Midbrain (tissue), 1 donor: ENCODE measurements at regions not wholly inside any gene's neighbourhood (a gene's known extent, or its start where the extent isn't known, plus 50 kb on each side); places are given as distances from the start of the nearest gene placed in this dataset.
A peak's percentile ranks its signal among the peaks of the same experiment; 100 is the strongest.
"Not testable (repeated sequence)": the region's sequence is repeated elsewhere in the genome, so short reads cannot be mapped to it uniquely, and the experiment has no call there.

Experiments used
- DNase-seq: peaks from one replicate; lab custom pipeline; 2025; lab: John Stamatoyannopoulos, UW

DNA sequence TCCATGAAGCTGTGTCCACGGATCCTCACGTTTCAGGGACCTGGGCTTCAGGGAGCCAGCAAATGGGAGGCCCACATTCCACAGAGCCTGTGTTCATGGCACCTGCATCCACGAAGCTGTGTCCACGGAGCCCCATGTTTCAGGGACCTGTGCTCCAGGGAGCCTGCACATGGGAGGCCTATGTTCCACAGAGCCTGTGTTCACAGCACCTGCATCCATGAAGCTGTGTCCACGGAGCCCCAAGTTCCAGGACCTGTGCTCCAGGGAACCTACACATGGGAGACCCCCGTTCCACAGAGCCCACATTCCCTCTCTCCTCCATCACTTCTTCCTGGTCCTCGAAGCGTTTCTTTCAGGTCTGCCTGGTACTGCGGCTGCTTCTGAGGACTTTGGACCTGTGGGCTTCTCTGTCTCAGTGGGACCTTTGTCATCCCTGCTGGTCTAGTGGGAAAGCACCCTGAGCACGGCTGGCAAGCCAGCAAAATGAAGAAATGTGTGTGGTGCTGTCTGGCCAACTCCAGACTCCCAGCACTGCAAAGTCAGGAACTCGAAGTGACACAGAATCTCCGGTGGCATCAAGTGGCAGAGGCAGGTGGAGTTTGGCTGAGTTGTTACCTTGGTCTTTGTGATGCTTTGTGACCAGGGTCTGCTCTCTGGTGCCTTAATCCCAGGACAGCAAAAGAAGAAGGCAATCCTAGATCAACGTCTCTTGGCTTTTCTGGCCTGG is 245.9 kb downstream of the DLL1 start:
- DNase-seq, result no peak

- no peak for DNase-seq
These were observed 246.7 kb downstream of the DLL1 start for GRCh38 chr6:170043881-170044790.

DNA sequence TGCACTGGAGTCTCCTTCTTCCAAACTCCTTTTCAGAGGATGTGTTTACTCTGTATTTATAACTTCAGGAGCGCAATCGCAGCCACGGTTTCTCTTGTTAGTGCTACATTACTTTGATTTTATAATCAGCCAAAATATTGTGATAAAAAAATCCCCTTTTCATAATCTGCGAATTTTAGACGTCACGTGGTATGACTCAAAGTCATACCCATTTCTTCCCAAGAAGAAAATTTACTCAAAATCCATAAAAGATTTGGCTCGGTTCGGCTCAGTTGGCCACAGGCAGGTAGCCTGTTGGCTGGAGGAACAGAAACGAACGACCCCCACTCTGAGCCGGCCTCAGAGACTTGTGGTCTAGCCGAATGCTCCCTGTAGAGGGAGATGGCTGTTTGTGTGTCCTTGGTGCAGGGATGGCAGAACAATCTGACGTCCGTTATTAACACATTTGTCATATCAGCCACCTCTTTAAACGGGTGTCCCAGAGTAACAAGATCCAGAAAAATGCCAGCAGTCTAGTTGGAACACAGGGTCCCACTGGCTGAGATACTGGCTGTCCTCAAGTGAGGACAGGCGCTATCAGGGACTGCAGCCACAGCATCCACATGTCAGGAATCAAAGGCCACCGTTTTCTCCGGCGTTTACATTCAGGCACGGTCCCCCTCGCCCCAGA is 247.6 kb downstream of the DLL1 start:
- no peak for DNase-seq

GRCh38 chr6:170042596-170043118 is 248.2 kb downstream of the DLL1 start:
- DNase-seq, result no peak

GRCh38 chr6:170042123-170042522 is 248.8 kb downstream of the DLL1 start:
- no peak for DNase-seq

GRCh38 chr6:170041526-170041925 is 249.4 kb downstream of the DLL1 start:
- DNase-seq, result no peak

GRCh38 chr6:170040906-170041305 is 250.0 kb downstream of the DLL1 start:
- no peak for DNase-seq

DNA sequence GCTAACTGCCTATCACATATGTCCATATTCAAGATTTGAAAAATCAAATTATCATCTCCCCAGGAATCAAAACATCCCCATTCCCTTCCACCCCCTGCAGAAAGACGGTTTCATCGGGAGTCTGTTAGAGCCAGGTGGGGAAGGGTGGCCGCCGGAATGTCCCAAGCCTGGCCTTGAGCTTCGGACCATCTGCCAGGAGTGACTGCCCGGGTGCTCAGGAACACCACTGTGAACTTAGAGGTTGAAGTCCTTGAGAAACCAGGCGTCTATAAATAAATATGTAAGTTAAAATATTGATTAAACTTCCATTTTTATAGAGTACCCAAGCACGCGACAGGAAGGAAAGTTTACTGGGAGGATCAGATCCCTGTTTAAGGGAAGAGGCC is 250.8 kb downstream of the DLL1 start:
- no peak for DNase-seq

- DNase-seq, result no peak
These were observed 251.4 kb downstream of the DLL1 start for GRCh38 chr6:170039156-170040114.

DNA sequence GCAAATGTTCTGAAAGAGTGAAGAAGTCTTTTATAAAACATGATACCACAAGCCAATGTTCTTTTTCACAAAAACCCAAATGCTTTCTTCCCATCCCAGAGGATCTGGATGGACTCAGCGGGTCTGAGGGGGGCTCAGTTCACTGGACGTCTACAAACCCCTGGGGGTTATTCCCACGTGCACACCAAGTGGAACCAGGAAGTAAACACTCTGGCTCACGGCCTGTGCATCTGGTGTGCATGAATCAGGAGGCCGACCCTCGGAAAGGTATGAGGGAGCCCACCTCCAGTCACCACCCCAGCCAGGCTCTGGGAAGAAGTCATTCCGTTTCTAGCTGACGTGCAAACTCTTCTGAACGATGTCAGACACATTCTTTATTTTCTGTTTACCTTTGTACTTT is 252.2 kb downstream of the DLL1 start:
- no peak for DNase-seq

DNA sequence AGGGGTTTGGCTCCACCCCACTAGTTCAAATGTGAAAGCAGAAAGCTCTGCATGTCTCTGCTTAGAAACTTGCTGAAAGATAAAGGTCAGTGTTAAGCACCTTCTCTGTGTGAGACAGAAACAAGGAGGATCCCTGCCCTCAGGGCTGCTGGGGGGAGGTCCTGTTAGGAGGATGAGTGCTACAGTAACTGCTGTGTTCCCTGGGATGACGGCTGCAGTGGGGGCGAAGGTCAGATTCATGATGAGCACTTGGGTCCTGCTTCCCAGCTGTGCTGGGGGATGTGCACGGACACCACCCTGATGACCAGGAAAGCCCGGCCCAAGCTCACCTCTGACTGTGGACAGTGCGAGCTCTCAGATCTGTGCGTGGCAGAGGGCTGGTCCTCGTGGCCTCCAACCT is 252.6 kb downstream of the DLL1 start:
- no peak for DNase-seq

GRCh38 chr6:170037541-170038250 is 253.2 kb downstream of the DLL1 start:
- no peak for DNase-seq

GRCh38 chr6:170036916-170037315 is 254.0 kb downstream of the DLL1 start:
- no peak for DNase-seq

DNA sequence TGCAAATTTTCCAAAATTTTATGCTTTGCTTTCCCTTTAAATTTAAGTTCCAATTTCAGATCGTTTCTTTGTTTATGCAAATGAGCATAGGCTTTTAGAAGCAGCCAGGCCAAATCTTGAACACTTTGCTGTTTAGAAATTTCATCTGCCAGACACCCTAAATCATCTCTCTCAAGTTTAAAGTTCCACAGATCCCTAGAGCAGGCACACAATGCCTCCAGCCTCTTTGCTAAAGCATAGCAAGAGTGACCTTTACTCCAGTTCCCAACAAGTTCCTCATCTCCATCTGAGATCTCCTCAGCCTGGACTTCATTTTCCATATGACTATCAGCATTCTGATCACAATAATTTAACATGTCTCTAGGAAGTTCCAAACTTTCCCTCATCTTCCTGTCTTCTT is 254.5 kb downstream of the DLL1 start:
- not testable (repeated sequence) for DNase-seq

DNA sequence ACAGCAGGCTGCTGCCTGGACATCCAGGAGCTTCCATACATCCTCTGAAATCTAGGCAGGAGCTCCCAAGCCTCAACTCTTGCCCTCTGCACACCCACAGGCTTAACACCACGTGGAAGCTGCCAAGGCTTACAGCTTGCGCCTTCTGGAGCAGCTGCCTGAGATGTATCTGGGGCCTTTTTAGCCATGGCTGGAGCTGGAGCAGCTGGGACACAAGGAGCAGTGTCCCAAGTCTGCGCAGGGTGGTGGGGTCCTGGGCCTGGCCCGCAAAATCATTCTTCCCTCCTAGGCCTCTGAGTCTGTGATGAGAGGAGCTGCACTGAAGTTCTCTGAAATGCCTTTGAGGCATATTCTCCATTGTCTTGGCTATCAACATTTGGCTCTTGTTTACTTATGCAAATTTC is 255.0 kb downstream of the DLL1 start:
- no peak for DNase-seq

DNA sequence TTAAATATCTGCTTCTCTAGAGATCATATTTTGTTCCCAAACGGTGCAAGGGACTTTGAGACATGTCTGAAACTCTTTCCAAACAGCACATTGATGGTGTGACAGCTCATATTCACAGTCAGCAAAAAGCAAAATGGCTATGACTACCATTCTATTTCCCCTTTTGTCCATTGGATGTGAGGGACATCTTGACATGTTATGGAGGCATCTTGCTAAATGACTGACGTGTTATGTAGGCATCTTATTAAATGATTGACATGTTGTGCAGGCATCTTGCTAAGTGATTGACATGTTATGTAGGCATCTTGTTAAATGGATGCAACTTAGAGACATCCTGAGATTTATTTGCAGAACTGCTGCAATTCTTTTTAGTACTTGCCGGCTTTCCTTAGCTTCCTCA is 255.8 kb downstream of the DLL1 start:
- no peak for DNase-seq

- DNase-seq, result peak; percentile 33
These were observed 256.6 kb downstream of the DLL1 start for GRCh38 chr6:170034294-170034693.

GRCh38 chr6:170033666-170034065 is 257.2 kb downstream of the DLL1 start:
- DNase-seq, result no peak

- DNase-seq, result no peak
These were observed 258.1 kb downstream of the DLL1 start for GRCh38 chr6:170032706-170033309.

DNA sequence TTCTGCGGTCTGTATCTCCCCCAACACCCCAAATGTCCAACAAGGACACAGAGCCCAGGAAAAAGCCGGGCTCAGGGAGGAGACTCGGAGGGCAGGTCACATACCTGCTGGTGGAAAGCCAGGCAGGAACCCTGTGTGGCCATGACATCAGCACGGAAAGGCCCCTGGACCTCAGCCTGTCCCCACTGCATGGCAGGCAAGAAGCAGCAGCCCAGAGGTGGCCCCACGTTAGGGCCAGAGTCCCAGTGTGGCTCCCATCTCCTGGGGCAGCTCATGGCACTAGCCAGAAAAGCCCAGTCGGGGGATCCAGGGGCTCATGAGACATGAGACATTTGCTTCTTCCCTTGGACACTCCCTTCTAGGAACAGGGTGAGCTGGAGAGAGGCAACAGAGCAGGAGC is 258.7 kb downstream of the DLL1 start:
- no peak for DNase-seq
